Kidney glomerular epithelial cell (primary cell): ENCODE measurements at regions not wholly inside any gene's neighbourhood (a gene's known extent, or its start where the extent isn't known, plus 50 kb on each side); places are given as distances from the start of the nearest gene placed in this dataset.

Experiments
- DNase-seq: peaks from one replicate; lab custom pipeline; 2025; lab: John Stamatoyannopoulos, UW

GRCh38 chr1:34270181-34270580, 93.5 kb downstream of the C1orf94 start:
- DNase-seq = no peak

GRCh38 chr1:34272152-34272551, 95.4 kb downstream of the C1orf94 start:
- DNase-seq = no peak

GRCh38 chr1:34275150-34275549, 98.4 kb downstream of the C1orf94 start:
- no peak for DNase-seq

GRCh38 chr1:34276606-34277005, 99.9 kb downstream of the C1orf94 start:
- DNase-seq = no peak

GRCh38 chr1:34277150-34277549, 100.4 kb downstream of the C1orf94 start:
- no peak for DNase-seq

GRCh38 chr1:34278211-34278610, 101.5 kb downstream of the C1orf94 start:
- no peak for DNase-seq

GRCh38 chr1:34279971-34280370, 103.3 kb downstream of the C1orf94 start:
- DNase-seq = no peak

GRCh38 chr1:34280509-34280908, 103.8 kb downstream of the C1orf94 start:
- no peak for DNase-seq

GRCh38 chr1:34283142-34283541, 106.4 kb downstream of the C1orf94 start:
- DNase-seq = no peak

GRCh38 chr1:34286511-34286910, 109.8 kb downstream of the C1orf94 start:
- no peak for DNase-seq

- no peak for DNase-seq
Observed at GRCh38 chr1:34290831-34291230, 114.1 kb downstream of the C1orf94 start.

GRCh38 chr1:34292472-34292871, 115.8 kb downstream of the C1orf94 start:
- DNase-seq = no peak

- DNase-seq = no peak
Observed at GRCh38 chr1:34296059-34296458, 119.4 kb downstream of the C1orf94 start.

GRCh38 chr1:34302798-34303197, 126.1 kb downstream of the C1orf94 start:
- DNase-seq = no peak

GRCh38 chr1:34303218-34303617, 126.5 kb downstream of the C1orf94 start:
- DNase-seq = no peak

- no peak for DNase-seq
Observed at GRCh38 chr1:34306568-34306967, 129.9 kb downstream of the C1orf94 start.

- DNase-seq = no peak
Observed at GRCh38 chr1:34312359-34312758, 135.7 kb downstream of the C1orf94 start.

GRCh38 chr1:34315974-34316373, 139.3 kb downstream of the C1orf94 start:
- no peak for DNase-seq

- DNase-seq = no peak
Observed at GRCh38 chr1:34316773-34317172, 140.1 kb downstream of the C1orf94 start.

- DNase-seq = no peak
Observed at GRCh38 chr1:34319218-34319617, 142.5 kb downstream of the C1orf94 start.

- no peak for DNase-seq
Observed at GRCh38 chr1:34320053-34320669, 143.5 kb downstream of the C1orf94 start.

GRCh38 chr1:34322969-34323368, 146.3 kb downstream of the C1orf94 start:
- no peak for DNase-seq

GRCh38 chr1:34324879-34325440, 148.3 kb downstream of the C1orf94 start:
- DNase-seq = no peak

GRCh38 chr1:34328281-34328799, 151.6 kb downstream of the C1orf94 start:
- DNase-seq = no peak
